T47D (cell line): ENCODE measurements at regions not wholly inside any gene's neighbourhood (a gene's known extent, or its start where the extent isn't known, plus 50 kb on each side); places are given as distances from the start of the nearest gene placed in this dataset.
"Not testable (repeated sequence)": the region's sequence is repeated elsewhere in the genome, so short reads cannot be mapped to it uniquely, and the experiment has no call there.

Source experiments
- DNase-seq, 2 experiments: peaks; one replicate each; pipeline versions ENCODE4 v3.0.0 to v3.0.0-alpha.2; 2011 to 2012; ENCODE audit warnings: low read depth in 1 of 2, low spot score in 1 of 2
- JUND ChIP-seq: IDR thresholded peaks from 2 replicates; pipeline ENCODE4 v1.6.1; 2012; ENCODE audit warnings: low read depth
- in situ Hi-C: cut with HindIII; loops from 2 replicates; pipeline ENCODE4 v1.10.0; 2016; ENCODE audit warnings: low sequenced_read_pairs, low pct_unique_long_range_greater_than_20kb

DNA sequence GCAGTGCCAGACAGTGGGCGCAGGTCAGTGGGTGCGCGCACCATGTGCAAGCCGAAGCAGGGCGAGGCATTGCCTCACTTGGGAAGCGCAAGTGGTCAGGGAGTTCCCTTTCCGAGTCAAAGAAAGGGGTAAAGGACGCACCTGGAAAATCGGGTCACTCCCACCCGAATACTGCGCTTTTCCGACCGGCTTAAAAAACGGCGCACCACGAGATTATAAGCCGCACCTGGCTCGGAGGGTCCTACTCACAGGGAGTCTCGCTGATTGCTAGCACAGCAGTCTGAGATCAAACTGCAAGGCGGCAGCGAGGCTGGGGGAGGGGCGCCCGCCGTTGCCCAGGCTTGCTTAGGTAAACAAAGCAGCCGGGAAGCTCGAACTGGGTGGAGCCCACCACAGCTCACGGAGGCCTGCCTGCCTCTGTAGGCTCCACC, 77.9 kb downstream of the NR4A2 start:
- in situ Hi-C loops, result not testable (repeated sequence)
- DNase-seq, result peak in 1 of 2 experiments; percentile 23

DNA sequence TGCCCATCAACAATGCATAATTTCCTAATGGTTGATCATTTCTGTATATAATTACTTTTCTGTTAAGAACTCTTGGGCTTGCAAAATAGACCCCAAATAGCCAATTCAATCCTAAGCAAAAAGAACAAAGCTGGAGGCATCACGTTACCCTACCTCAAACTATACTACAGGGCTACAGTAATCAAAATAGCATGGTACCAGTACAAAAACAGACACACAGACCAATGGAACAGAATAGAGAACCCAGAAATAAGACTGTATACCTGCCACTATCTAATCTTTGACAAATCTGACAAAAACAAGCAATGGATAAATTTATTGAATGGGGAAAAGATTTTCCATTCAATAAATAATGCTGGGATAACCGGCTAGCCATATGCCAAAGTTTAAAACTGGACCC, 78.8 kb downstream of the NR4A2 start:
- DNase-seq, result no peak
- TF ChIP-seq JUND, result no peak
- in situ Hi-C loops, result no loop called here

DNA sequence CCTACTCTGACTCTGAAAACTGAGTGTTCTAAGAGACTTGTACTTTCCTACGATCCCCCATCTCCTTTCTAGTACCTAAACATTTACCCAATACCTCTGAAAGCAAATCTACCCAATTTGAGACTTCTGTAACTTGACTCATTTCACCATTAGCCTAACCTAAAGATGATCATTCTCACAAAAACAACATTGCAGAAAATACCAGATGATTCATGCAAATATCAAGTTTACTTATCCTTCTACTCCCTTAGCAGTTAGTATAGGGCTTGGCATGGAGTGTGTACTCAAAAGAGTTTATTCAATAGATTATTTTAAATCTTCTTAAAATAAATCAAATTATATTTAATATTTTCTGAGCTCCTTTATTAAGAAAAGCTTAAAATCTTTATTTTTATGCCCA, 89.6 kb downstream of the NR4A2 start:
- in situ Hi-C loops, result no loop called here
- no peak for TF ChIP-seq JUND
- no peak for DNase-seq

DNA sequence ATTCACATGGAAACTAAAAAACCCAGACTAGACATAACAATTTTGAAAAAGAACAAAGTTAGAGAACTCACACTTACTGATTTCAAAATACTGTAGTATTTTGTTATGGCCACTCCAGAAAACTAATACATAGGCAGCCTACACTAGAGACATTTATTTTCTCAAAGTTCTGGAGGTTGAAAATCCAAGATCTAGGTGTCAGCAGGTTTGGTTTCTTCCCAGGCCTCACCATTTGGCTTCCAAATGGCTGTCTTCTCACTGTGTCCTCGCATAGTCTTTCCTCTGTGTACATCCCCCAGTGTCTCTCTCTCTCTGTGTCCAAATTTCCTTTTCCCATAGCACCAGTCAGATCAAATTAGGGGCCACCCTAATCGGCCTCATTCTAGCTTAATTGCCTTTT, 95.0 kb downstream of the NR4A2 start:
- in situ Hi-C loops, result no loop called here
- no peak for TF ChIP-seq JUND
- no peak for DNase-seq

DNA sequence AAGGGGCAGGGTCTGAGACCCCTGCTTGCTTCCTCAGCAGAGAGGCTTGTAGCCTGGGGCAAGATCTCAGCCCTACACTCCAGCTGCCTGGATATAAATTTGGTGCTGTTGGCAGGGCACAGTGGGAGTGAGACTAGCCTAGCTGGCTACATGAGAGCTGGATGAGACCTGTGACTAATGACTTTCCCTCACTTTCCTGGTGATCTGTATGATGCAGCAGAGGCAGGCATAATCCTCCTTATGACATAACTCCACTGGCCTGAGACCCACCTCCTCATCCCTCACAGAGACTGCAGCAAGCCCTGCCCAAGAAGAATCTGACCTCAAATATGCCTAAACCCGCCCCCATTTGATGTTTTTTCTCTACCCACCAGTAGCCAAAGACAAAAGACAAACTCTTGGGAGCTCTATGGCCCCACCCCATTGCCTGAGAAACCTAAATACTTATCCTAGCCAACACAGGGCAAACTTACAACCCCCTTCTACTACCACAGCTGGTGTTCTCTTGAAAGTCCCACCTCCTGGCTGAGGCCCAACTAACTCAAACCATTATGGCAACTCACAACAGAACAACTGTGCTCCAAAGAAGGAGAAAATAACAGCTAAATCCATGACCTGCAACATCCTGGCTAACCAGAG, 102.7 kb downstream of the NR4A2 start:
- no peak for DNase-seq
- in situ Hi-C loops, result no loop called here
- no peak for TF ChIP-seq JUND

DNA sequence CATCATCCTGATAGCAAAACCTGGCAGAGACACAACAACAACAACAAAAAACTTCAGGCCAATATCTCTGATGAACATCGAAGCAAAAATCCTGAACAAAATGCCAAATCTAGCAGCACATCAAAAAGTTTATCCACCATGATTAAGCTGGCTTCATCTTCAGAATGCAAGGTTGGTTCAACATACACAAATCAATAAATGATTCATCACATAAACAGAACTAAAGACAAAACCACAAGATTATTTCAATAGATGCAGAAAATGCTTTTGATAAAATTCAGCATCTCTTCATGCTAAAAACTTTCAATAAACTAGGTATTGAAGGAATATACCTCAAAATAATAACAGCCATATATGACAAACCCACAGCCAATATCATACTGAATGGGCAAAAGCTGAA, 109.2 kb downstream of the NR4A2 start:
- in situ Hi-C loops, DNase-seq: not testable (repeated sequence)

DNA sequence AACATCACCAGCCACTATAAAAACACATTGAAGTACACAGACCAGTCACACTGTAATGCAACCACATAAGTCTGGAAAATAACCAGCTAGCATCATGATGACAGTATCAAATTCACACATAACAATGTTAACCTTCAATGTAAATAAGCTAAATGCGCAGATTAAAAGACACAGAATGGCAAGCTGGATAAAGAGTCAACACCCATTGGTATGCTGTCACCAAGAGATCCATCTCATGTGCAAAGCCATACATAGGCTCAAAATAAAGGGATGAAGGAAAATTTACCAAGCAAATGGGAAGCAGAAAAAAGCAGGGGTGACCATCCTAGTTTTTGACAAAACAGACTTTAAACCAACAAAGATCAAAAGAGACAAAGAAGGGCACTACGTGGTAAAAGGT, 110.8 kb downstream of the NR4A2 start:
- DNase-seq, result no peak
- TF ChIP-seq JUND, result no peak
- in situ Hi-C loops, result no loop called here

DNA sequence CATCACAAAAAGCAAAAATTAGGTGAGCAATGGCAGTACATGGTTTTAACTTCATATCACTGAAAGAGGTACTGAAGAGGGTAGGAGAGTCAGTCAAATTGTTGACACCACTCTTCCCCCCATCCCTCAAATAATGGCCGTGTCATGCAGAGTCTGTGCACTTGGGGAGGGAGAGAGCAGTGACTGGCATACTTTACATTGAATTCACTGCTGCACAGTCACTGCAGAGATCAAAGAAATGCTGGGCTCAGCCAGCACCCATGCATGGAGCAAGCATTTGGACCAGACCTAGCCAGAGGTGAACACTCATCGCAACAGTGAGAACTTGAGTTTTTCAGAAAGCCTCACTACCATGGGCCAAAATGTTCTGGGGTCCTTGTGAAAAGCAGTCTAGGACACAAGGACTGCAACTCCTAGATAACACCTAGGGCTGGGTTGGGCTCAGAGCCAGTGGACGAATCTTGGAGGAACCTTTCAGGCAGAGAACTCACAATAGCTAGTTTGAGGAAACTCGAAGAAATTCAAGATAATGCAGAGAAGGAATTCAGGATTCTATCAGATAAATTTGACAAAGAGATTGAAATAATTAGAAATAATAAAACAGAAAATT, 112.9 kb downstream of the NR4A2 start:
- TF ChIP-seq JUND, result no peak
- in situ Hi-C loops, result no loop called here
- DNase-seq, result no peak

DNA sequence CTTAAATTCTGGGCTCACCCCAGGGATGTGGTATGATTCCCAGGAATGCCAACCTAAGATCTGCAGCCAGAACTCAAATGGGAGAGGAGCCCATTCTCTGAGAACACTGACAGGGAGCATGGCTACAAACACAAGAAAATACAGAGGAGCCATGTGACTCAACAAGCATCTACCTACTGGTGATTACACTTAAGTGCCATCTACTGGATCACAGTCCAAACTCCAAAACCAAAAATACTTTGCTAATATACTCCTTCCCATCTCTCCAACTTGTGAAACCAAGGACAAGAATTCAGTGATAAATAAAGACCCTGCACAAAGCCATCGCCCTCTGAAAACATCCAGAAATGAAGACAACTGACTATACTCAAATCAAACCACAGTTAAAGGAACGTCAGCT, 116.9 kb downstream of the NR4A2 start:
- TF ChIP-seq JUND, result no peak
- in situ Hi-C loops, result no loop called here
- peak; percentile 1 to 15 for DNase-seq

DNA sequence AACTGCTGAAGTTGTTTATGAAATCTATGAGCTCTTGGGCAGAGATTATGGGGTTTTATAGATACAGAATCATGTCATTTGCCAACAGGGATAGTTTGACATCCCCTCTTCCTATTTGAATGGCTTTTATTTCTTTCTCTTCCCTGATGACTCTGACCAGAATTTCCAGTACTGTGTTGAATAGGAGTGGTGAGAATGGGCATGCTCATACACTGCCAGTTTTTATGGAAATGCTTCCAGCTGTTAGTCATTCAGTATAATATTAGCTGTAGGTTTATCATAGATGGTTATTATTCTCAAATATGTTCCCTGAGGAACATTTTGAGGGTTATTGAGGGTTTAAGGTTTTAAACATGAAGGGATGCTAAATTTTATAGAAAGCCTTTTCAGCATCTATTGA, 121.2 kb downstream of the NR4A2 start:
- TF ChIP-seq JUND, result no peak

DNA sequence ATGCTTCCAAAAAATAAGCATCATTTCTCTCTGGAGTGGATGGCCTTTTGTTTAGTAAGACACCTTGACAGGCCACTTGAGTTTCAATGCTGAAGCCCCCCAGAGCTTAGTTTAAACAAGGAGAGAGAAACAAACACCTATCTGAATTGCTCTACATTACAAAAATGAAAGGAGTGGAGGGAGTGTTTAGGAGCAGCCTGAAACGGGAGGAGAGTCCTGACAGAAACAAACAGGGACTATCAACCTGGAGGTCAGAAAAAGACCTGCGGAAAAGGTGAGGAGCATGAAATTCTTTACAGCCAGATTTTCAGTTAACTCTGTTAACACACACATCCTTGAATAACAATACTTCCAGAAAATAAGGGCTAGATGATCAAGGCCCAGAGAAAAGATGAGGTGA, 126.2 kb downstream of the NR4A2 start:
- TF ChIP-seq JUND, result no peak
- in situ Hi-C loops, result no loop called here
- DNase-seq, result no peak

More for the DNA sequence above, 121.2 kb downstream of the NR4A2 start:
- in situ Hi-C loops, result no loop called here
- no peak for DNase-seq

DNA sequence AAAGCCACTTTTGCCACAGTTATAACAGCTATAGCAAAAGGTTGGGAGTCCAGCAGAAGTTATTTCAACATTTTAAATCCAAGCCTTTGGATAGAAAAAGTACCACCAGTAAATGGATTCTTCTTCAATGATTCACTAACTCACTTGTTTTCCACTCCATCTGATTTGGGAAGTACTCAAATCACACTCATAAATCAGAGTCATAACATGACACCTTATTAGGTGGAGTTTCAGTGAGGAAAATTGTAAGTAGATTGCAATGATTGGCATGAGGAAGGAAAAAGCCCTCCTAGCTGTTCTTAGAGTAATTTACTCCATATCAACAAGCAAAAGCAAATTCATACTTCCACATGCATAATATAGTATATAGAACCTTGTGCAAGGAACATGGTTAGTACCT, 132.9 kb downstream of the NR4A2 start:
- in situ Hi-C loops, result no loop called here
- no peak for DNase-seq
- TF ChIP-seq JUND, result no peak

DNA sequence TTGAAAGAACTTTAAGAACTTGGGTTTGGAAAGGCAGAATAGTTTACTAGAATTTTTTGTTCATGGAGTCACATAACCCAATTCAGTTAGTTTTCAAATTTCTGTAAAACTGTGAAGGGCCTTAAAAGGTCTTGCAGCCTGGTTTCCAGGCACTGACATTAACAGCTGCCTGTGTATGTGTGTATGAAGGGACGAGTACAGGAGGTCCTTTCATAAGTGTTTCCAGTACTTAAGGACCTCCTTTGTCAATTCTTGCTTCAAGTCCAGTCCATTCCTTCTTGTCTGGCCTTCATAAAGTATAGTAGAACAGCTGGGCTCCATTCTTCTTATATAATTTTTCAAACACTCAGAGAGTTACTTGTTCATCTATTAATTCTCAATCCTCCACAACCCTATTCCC, 136.5 kb downstream of the NR4A2 start:
- DNase-seq, result no peak
- no peak for TF ChIP-seq JUND
- in situ Hi-C loops, result no loop called here

DNA sequence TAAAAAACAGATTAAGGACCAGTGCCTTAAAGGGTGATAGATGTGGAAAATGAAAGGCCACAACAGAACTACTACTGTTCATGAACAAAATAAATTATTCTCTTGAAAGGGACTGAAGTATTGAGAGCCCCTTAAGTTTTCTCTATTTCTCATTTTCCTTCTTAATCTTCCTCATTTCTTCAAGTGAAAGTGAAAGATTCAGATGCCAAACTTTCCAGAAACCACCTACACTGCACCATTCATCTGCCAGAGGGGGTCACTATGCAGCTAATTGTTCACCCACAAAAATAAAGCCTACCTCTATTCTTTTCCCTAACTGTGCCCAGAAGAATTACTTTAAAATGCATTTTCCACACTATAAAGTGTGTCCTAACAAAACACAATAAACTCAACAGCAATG, 140.1 kb downstream of the NR4A2 start:
- no peak for TF ChIP-seq JUND
- in situ Hi-C loops, result no loop called here

More for the DNA sequence above, 140.1 kb downstream of the NR4A2 start:
- DNase-seq, result no peak
